DOHH2 (cell line): ENCODE measurements at regions not wholly inside any gene's neighbourhood (a gene's known extent, or its start where the extent isn't known, plus 50 kb on each side); places are given as distances from the start of the nearest gene placed in this dataset.

ENCODE experiments used
- H3F3A ChIP-seq: fragments of 200-600 bp; sonication (generic), shearing (Covaris generic); 2 replicates; pipeline ENCODE4 v1.6.0; 2016; ENCODE audit warnings: antibody characterized with exemption, mild to moderate bottlenecking; ENCODE audit not compliant: control insufficient read depth, insufficient read depth
- H3K27ac ChIP-seq: fragments of 200-600 bp; sonication (generic); 2 replicates; pipeline ENCODE4 v1.5.1; 2014; ENCODE audit warnings: low read depth, mild to moderate bottlenecking, low read length, moderate library complexity
- H3K27me3 ChIP-seq: fragments of 200-600 bp; sonication (generic); 2 replicates; pipeline ENCODE4 v1.6.1; 2014; ENCODE audit warnings: mild to moderate bottlenecking, low read length, mixed read lengths; ENCODE audit not compliant: control insufficient read depth
- H3K36me3 ChIP-seq: fragments of 200-600 bp; sonication (generic); 2 replicates; pipeline ENCODE4 v1.6.1; 2014; ENCODE audit warnings: mild to moderate bottlenecking, low read length, moderate library complexity, mixed read lengths; ENCODE audit not compliant: control insufficient read depth
- H3K4me1 ChIP-seq: fragments of 200-600 bp; sonication (generic); 2 replicates; pipeline ENCODE4 v1.6.1; 2014; ENCODE audit warnings: mild to moderate bottlenecking, low read length, mixed read lengths; ENCODE audit not compliant: control insufficient read depth
- H3K4me2 ChIP-seq: fragments of 200-600 bp; sonication (generic); 2 replicates; pipeline ENCODE4 v1.6.0; 2014; ENCODE audit warnings: mild to moderate bottlenecking, low read length, moderate library complexity
- H3K4me3 ChIP-seq: fragments of 200-600 bp; sonication (generic); 2 replicates; pipeline ENCODE4 v1.5.1; 2014; ENCODE audit warnings: mild to moderate bottlenecking, low read length, mixed read lengths
- H3K79me2 ChIP-seq: fragments of 200-600 bp; sonication (generic); 2 replicates; pipeline ENCODE4 v1.6.1; 2014; ENCODE audit warnings: mild to moderate bottlenecking, low read length, mixed read lengths; ENCODE audit not compliant: control insufficient read depth
- H3K9me2 ChIP-seq: fragments of 200-600 bp; sonication (generic); replicated peaks from 2 replicates; pipeline ENCODE4 v1.6.1; 2014; ENCODE audit warnings: mild to moderate bottlenecking, low read length, mixed read lengths; ENCODE audit not compliant: control insufficient read depth
- H3K9me3 ChIP-seq: fragments of 200-600 bp; sonication (generic); 2 replicates; pipeline ENCODE4 v1.6.1; 2014; ENCODE audit warnings: antibody characterized with exemption, low read length, mixed read lengths; ENCODE audit not compliant: control insufficient read depth, insufficient read depth
- H4K20me1 ChIP-seq: fragments of 200-600 bp; sonication (generic); 2 replicates; pipeline ENCODE4 v1.6.0; 2014; ENCODE audit warnings: low read depth, mild to moderate bottlenecking, antibody characterized with exemption, low read length, moderate library complexity; ENCODE audit not compliant: control insufficient read depth, insufficient read depth
- CTCF ChIP-seq: fragments of 200-600 bp; sonication (generic); IDR thresholded peaks from one replicate; pipeline ENCODE4 v1.5.1; 2014; ENCODE audit warnings: antibody characterized with exemption, mild to moderate bottlenecking, low read depth, low read length; ENCODE audit not compliant: poor library complexity, severe bottlenecking
- EZH2phosphoT487 ChIP-seq: fragments of 200-600 bp; sonication (generic); IDR thresholded peaks from 2 replicates; pipeline ENCODE4 v1.6.1; 2017; ENCODE audit warnings: borderline replicate concordance, mild to moderate bottlenecking, antibody characterized with exemption, low read length, moderate library complexity, mixed read lengths

- H3K79me2 ChIP-seq = no peaks in the 10 kb centered on the region
Measured at GRCh38 chr1:201617157-201617556, 78.2 kb downstream of the NAV1 start.

GRCh38 chr1:201618389-201618788 lies 79.5 kb downstream of the NAV1 start:
- H3K4me2 ChIP-seq = no peak overlapping the region
- no peaks in the 10 kb centered on the region for H3K27me3 ChIP-seq
- no peaks in the 10 kb centered on the region for H4K20me1 ChIP-seq
- no peaks in the 10 kb centered on the region for H3K9me2 ChIP-seq
- H3F3A ChIP-seq = no peaks in the 10 kb centered on the region
- H3K79me2 ChIP-seq = no peaks in the 10 kb centered on the region
- TF ChIP-seq CTCF (no peak), EZH2phosphoT487 (no peak)
- H3K4me1 ChIP-seq = no peaks in the 10 kb centered on the region
- H3K27ac ChIP-seq = no peak overlapping the region
- no peaks in the 10 kb centered on the region for H3K9me3 ChIP-seq
- no peaks in the 10 kb centered on the region for H3K36me3 ChIP-seq
- H3K4me3 ChIP-seq = no peak overlapping the region

More at GRCh38 chr1:201617157-201617556, 78.2 kb downstream of the NAV1 start:
- Histone ChIP-seq H3K9me2 (no peaks in the 10 kb centered on the region), H3K4me3 (no peak overlapping the region), H3F3A (no peaks in the 10 kb centered on the region), H4K20me1 (no peaks in the 10 kb centered on the region), H3K9me3 (no peaks in the 10 kb centered on the region), H3K4me1 (no peaks in the 10 kb centered on the region), H3K27me3 (no peaks in the 10 kb centered on the region), H3K4me2 (no peak overlapping the region), H3K27ac (no peak overlapping the region), H3K36me3 (no peaks in the 10 kb centered on the region)
- TF ChIP-seq CTCF = no peak

GRCh38 chr1:201618905-201619304 lies 80.0 kb downstream of the NAV1 start:
- no peaks in the 10 kb centered on the region for H3K9me2 ChIP-seq
- no peaks in the 10 kb centered on the region for H3K36me3 ChIP-seq
- H3K79me2 ChIP-seq = no peaks in the 10 kb centered on the region
- H4K20me1 ChIP-seq = no peaks in the 10 kb centered on the region
- H3K27ac ChIP-seq = no peak overlapping the region
- H3K9me3 ChIP-seq = no peaks in the 10 kb centered on the region
- no peak overlapping the region for H3K4me2 ChIP-seq
- no peak for TF ChIP-seq CTCF
- no peak for TF ChIP-seq EZH2phosphoT487
- no peaks in the 10 kb centered on the region for H3K4me1 ChIP-seq
- no peak overlapping the region for H3K4me3 ChIP-seq
- no peaks in the 10 kb centered on the region for H3K27me3 ChIP-seq
- no peaks in the 10 kb centered on the region for H3F3A ChIP-seq

- H3K4me3 ChIP-seq = no peak overlapping the region
- H3K9me3 ChIP-seq = no peaks in the 10 kb centered on the region
- H3K79me2 ChIP-seq = no peaks in the 10 kb centered on the region
- no peaks in the 10 kb centered on the region for H3K9me2 ChIP-seq
- H3K4me1 ChIP-seq = no peaks in the 10 kb centered on the region
- H3K27ac ChIP-seq = no peak overlapping the region
- no peaks in the 10 kb centered on the region for H3K27me3 ChIP-seq
- H4K20me1 ChIP-seq = no peaks in the 10 kb centered on the region
- no peaks in the 10 kb centered on the region for H3F3A ChIP-seq
- H3K4me2 ChIP-seq = no peak overlapping the region
- H3K36me3 ChIP-seq = no peaks in the 10 kb centered on the region
- TF ChIP-seq EZH2phosphoT487 (no peak), CTCF (no peak)
Measured at GRCh38 chr1:201619513-201619912, 80.6 kb downstream of the NAV1 start.
